ENCODE measurements at regions not wholly inside any gene's neighbourhood (a gene's known extent, or its start where the extent isn't known, plus 50 kb on each side); places are given as distances from the start of the nearest gene placed in this dataset.
A peak's percentile ranks its signal among the peaks of the same experiment; 100 is the strongest.

DNA sequence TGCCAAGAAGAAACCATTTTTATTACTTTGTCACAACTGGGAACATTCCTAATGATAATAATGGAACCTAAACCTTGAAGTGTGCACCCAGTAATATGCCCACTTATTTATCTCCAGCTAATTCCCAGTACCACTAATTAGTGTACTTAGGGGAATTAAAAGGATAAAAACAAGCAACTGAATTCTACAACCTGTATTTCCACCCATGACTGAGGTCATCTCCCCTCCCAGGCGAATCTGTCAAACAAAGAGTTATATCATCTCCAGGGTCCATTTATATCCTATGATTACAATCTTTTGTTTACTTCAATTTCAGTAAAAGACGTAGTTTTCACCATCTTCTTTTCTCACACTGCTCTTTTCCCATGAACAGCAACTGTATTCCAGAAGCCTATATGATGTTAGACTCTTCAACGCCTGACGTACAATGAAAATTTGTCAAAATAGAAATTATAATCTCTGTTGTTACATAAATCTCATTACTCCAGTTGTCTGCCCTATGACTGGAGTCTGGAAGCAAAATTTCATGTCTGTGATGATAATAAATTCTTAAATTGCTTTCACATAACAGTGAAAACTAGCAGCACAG is 177.6 kb downstream of the GOLIM4 start:
- DNase-seq (ENCODE audit: low read depth in 1 of 2, low spot score in 1 of 2): no peak
- no peak for TF ChIP-seq POLR2AphosphoS5 (IDR thresholded peaks at IDR 0.05; ENCODE audit: low read depth)
- TF ChIP-seq, protein P1, sequence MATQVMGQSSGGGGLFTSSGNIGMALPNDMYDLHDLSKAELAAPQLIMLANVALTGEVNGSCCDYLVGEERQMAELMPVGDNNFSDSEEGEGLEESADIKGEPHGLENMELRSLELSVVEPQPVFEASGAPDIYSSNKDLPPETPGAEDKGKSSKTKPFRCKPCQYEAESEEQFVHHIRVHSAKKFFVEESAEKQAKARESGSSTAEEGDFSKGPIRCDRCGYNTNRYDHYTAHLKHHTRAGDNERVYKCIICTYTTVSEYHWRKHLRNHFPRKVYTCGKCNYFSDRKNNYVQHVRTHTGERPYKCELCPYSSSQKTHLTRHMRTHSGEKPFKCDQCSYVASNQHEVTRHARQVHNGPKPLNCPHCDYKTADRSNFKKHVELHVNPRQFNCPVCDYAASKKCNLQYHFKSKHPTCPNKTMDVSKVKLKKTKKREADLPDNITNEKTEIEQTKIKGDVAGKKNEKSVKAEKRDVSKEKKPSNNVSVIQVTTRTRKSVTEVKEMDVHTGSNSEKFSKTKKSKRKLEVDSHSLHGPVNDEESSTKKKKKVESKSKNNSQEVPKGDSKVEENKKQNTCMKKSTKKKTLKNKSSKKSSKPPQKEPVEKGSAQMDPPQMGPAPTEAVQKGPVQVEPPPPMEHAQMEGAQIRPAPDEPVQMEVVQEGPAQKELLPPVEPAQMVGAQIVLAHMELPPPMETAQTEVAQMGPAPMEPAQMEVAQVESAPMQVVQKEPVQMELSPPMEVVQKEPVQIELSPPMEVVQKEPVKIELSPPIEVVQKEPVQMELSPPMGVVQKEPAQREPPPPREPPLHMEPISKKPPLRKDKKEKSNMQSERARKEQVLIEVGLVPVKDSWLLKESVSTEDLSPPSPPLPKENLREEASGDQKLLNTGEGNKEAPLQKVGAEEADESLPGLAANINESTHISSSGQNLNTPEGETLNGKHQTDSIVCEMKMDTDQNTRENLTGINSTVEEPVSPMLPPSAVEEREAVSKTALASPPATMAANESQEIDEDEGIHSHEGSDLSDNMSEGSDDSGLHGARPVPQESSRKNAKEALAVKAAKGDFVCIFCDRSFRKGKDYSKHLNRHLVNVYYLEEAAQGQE (IDR thresholded peaks at IDR 0.05; ENCODE audit: insufficient replicate concordance, low read depth): no peak
- TF ChIP-seq SPI1 (IDR thresholded peaks at IDR 0.05; ENCODE audit: borderline replicate concordance, low read depth): no peak
- no peak for TF ChIP-seq CTCF (IDR thresholded peaks at IDR 0.05; ENCODE audit: insufficient read depth, low read length)
- no peak for TF ChIP-seq GABPA (IDR thresholded peaks at IDR 0.05; ENCODE audit: low read depth)
- no peak overlapping the region for H3K4me3 ChIP-seq (replicated peaks; ENCODE audit: insufficient read depth, low read length)
- H3K27ac ChIP-seq (replicated peaks): no peak overlapping the region
- H3K27me3 ChIP-seq (ENCODE audit: insufficient read depth, poor library complexity, severe bottlenecking): no peaks in the 10 kb centered on the region

- DNase-seq (ENCODE audit: low read depth in 1 of 2, low spot score in 1 of 2): peak; percentile 10 to 62
- no peak for TF ChIP-seq POLR2AphosphoS5 (IDR thresholded peaks at IDR 0.05; ENCODE audit: low read depth)
- TF ChIP-seq SPI1 (IDR thresholded peaks at IDR 0.05; ENCODE audit: borderline replicate concordance, low read depth): no peak
- no peak for TF ChIP-seq GABPA (IDR thresholded peaks at IDR 0.05; ENCODE audit: low read depth)
- TF ChIP-seq, protein P1 (IDR thresholded peaks at IDR 0.05; ENCODE audit: insufficient replicate concordance, low read depth): peak; percentile 40
- TF ChIP-seq CTCF (IDR thresholded peaks at IDR 0.05; ENCODE audit: insufficient read depth, low read length): no peak
- no peak overlapping the region for H3K4me3 ChIP-seq (replicated peaks; ENCODE audit: insufficient read depth, low read length)
- no peaks in the 10 kb centered on the region for H3K27me3 ChIP-seq (ENCODE audit: insufficient read depth, poor library complexity, severe bottlenecking)
- no peak overlapping the region for H3K27ac ChIP-seq (replicated peaks)
Measured at GRCh38 chr3:167913219-167913835, 177.8 kb downstream of the SERPINI1 start.

DNA sequence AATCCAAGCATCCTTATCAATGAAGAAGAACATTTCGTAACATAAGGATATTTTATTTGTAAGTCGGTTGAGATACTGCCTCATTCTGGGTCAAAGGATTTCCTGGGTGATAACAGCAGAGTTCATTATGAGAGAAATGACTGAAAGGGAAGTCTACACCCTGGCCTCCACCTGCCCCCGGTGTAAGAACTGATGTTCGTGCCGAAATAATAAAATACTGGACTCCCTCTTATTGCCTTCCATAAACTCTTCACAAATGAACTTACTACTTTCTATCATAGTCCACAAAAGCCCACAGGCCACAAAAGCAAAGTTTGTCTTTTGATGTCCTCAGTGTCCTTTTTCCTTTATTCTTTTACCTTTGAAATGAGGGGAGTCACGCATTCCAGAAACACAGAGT is 174.4 kb downstream of the SERPINI1 start:
- no peak for DNase-seq (ENCODE audit: low read depth in 1 of 2, low spot score in 1 of 2)
- TF ChIP-seq SPI1 (IDR thresholded peaks at IDR 0.05; ENCODE audit: borderline replicate concordance, low read depth) (no peak), CTCF (IDR thresholded peaks at IDR 0.05; ENCODE audit: insufficient read depth, low read length) (no peak), GABPA (IDR thresholded peaks at IDR 0.05; ENCODE audit: low read depth) (no peak)
- TF ChIP-seq, protein P1 (IDR thresholded peaks at IDR 0.05; ENCODE audit: insufficient replicate concordance, low read depth): no peak
- no peak overlapping the region for H3K27ac ChIP-seq (replicated peaks)
- H3K4me3 ChIP-seq (replicated peaks; ENCODE audit: insufficient read depth, low read length): no peak overlapping the region
- no peaks in the 10 kb centered on the region for H3K27me3 ChIP-seq (ENCODE audit: insufficient read depth, poor library complexity, severe bottlenecking)

Measured in HL-60 (cell line).